Stomach (tissue), 8 donors: ENCODE measurements at regions not wholly inside any gene's neighbourhood (a gene's known extent, or its start where the extent isn't known, plus 50 kb on each side); places are given as distances from the start of the nearest gene placed in this dataset.

Experiments used
- DNase-seq, 2 donors: peaks; one replicate each; pipeline versions ENCODE4 v3.0.0 to v3.0.0-alpha.2; 2013 to 2019
- H3K27ac ChIP-seq, 5 donors: fragments of 200-600 bp in 4 of 5; sonication (generic) in 4 of 5; one replicate each; pipeline ENCODE4 v1.5.1; 2013 to 2019; ENCODE audit warnings: mild to moderate bottlenecking in 1 of 5, moderate library complexity in 1 of 5
- H3K27me3 ChIP-seq, 3 donors: fragments of 200-600 bp; sonication (generic); one replicate each; pipeline ENCODE4 v1.5.1; 2017 to 2019; ENCODE audit warnings: mixed run types in 1 of 3
- H3K36me3 ChIP-seq, 4 donors: fragments of 200-600 bp; sonication (generic); 1 replicate in 3 of 4; 2 replicates in 1 of 4; pipeline ENCODE4 v1.5.1; 2016 to 2019
- H3K4me1 ChIP-seq, 4 donors: fragments of 200-600 bp; sonication (generic); one replicate each; pipeline ENCODE4 v1.5.1; 2016 to 2019
- H3K4me3 ChIP-seq, 4 donors: fragments of 200-600 bp; sonication (generic) in 3 of 4; one replicate each; pipeline ENCODE4 v1.5.1; 2016 to 2019; ENCODE audit warnings: mild to moderate bottlenecking in 1 of 4
- H3K9me3 ChIP-seq, 4 donors: fragments of 200-600 bp; sonication (generic); one replicate each; pipeline ENCODE4 v1.5.1; 2016 to 2019
- EP300 ChIP-seq: sonication (generic); formaldehyde crosslinking; IDR thresholded peaks from one replicate; pipeline ENCODE4 v1.6.1; 2017; ENCODE audit warnings: antibody characterized with exemption
- POLR2A ChIP-seq, 4 donors: fragments of 450-650 bp; IDR thresholded peaks; one replicate each; pipeline ENCODE4 v1.6.1; 2016; ENCODE audit warnings: antibody characterized with exemption in 4 of 4, control low read depth in 2 of 4, mild to moderate bottlenecking in 1 of 4, moderate library complexity in 1 of 4
- POLR2AphosphoS5 ChIP-seq, 3 donors: sonication (generic); formaldehyde crosslinking; IDR thresholded peaks; one replicate each; pipeline ENCODE4 v1.6.1; 2016; ENCODE audit warnings: antibody characterized with exemption in 3 of 3
- WGBS, 5 donors: extraction: QIAGEN DNeasy Blood & Tissue Kit in 3 of 5; methylation state at CpG; one replicate each; pipeline versions ENCODE4 v1.1.5 to v1.1.7; 2013 to 2018; 5-methylcytosine and 5-hydroxymethylcytosine counted together
- intact Hi-C: fragments of 100-400 bp; cut with DNase I; formaldehyde crosslinking; loops from one replicate; pipeline ENCODE4 v1.15.1; 2023; ENCODE audit warnings: low total_unique reads
- TF ChIP-seq, protein P1 (sequence below), 7 experiments: fragments of 450-650 bp in 4 of 7; fragments of 200-600 bp in 3 of 7; sonication (generic) in 3 of 7; IDR thresholded peaks; one replicate each; pipeline ENCODE4 v1.5.1; 2016 to 2019; ENCODE audit warnings: antibody characterized with exemption in 7 of 7, control low read depth in 2 of 7, mild to moderate bottlenecking in 1 of 7
- donor health status: healthy with polysubstance abuse.
- donor health status: Bipolar disorder and iron deficiency.
- donor health status: healthy.

DNA sequence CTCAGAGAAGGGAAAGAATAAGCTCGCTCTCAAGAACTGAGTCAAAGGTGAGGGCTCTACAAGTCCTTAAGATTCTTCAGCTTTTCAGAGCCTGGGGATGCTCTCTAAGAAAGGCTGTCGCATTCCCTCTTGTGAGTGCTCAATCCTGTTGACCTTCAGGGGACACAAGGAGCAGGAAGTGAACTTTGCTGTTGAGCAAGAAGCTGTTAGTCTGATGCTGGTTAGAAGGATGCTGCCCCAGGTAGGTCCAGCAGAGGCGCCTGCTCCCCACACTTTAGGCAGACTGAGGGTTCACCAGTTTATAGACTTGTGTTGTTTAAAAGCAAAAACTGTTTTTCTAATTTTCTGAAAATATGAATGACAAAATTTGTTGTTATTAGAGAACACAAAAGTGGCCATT is 125.4 kb upstream of the SPOCK3 start:
- Histone ChIP-seq H3K9me3 (no peaks in the 10 kb centered on the region), H3K36me3 (no peaks in the 10 kb centered on the region), H3K4me1 (no peaks in the 10 kb centered on the region), H3K4me3 (no peak overlapping the region), H3K27ac (no peak overlapping the region), H3K27me3 (no peaks in the 10 kb centered on the region)
- no peak for DNase-seq
- intact Hi-C loops: no loop called here
- TF ChIP-seq, protein P1, sequence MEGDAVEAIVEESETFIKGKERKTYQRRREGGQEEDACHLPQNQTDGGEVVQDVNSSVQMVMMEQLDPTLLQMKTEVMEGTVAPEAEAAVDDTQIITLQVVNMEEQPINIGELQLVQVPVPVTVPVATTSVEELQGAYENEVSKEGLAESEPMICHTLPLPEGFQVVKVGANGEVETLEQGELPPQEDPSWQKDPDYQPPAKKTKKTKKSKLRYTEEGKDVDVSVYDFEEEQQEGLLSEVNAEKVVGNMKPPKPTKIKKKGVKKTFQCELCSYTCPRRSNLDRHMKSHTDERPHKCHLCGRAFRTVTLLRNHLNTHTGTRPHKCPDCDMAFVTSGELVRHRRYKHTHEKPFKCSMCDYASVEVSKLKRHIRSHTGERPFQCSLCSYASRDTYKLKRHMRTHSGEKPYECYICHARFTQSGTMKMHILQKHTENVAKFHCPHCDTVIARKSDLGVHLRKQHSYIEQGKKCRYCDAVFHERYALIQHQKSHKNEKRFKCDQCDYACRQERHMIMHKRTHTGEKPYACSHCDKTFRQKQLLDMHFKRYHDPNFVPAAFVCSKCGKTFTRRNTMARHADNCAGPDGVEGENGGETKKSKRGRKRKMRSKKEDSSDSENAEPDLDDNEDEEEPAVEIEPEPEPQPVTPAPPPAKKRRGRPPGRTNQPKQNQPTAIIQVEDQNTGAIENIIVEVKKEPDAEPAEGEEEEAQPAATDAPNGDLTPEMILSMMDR (IDR thresholded peaks at IDR 0.05): no peak
- TF ChIP-seq EP300: no peak
- no peak for TF ChIP-seq POLR2AphosphoS5 (IDR thresholded peaks at IDR 0.05)
- no peak for TF ChIP-seq POLR2A (IDR thresholded peaks at IDR 0.05)
- 48 to 64% (median 51%) methylated on average over 3 of the region's 3 CpGs for WGBS, 5 donors

DNA sequence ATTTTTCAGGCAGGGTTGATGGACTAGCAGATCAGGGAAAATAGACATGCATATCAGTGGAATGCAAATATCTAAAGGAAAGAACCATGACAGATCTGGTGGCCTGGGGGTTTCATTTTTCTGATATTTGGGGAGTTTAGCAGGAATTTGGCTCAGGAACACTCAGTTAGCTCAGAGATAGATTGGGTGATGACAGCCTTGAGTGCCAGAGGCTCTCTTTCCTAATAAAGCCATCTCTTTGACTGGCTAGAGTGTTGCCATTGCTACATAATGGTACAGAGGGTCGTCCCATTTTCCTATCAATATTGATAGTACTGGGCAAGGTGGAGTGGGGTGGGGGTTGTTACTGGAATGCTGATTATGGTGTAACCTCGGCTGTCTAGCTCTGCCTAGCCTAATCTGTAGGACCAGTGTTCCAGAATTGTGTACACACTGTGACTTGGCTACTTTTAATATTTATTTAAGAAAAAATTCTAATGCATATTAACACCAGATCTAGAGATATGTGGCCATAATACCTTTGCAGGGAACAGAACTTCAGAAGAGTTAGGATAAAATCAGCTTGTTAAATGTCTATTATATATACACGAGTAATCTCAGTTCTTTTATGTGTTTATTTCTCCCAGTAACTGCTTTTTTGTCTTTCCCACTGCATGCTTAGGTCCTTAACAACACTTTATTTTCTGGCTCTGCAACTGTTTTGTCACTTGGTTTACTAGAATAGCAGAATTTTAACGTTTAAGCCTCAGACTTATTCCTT is 145.0 kb upstream of the SPOCK3 start:
- Histone ChIP-seq H3K4me3 (no peak overlapping the region), H3K36me3 (no peaks in the 10 kb centered on the region), H3K27me3 (no peaks in the 10 kb centered on the region), H3K9me3 (no peaks in the 10 kb centered on the region), H3K4me1 (peaks cover 0 to 9% (median 4%) of the 10 kb centered on the region in 4 donors), H3K27ac (no peak overlapping the region)
- DNase-seq: no peak
- 15 to 27% (median 16%) methylated on average over 4 of the region's 4 CpGs for WGBS, 5 donors
- no peak for TF ChIP-seq POLR2A (IDR thresholded peaks at IDR 0.05)
- TF ChIP-seq, protein P1 (IDR thresholded peaks at IDR 0.05): no peak
- TF ChIP-seq POLR2AphosphoS5 (IDR thresholded peaks at IDR 0.05): no peak
- no peak for TF ChIP-seq EP300
- intact Hi-C loops: no loop called here

DNA sequence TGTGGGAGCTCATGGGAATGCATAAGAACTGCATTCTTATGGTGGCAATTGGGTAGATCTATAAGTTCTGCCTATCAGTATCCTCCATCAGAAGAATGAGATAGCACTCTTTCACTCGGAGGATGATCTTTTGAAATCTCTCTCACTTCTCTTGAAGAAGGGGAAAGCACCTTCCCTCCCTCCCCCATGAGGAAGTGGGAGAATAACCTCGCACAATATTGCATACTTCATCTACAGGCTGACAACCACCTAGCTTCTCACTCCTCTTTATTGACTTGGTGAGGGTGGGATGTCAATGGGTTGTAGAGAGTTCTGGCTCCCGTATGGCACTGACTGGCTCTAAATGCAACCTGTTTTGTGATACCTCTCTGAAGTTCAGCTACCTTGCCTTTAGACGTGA is 146.7 kb upstream of the SPOCK3 start:
- no peak overlapping the region for H3K4me3 ChIP-seq
- TF ChIP-seq EP300 (no peak), POLR2A (IDR thresholded peaks at IDR 0.05) (no peak), POLR2AphosphoS5 (IDR thresholded peaks at IDR 0.05) (no peak)
- TF ChIP-seq, protein P1 (IDR thresholded peaks at IDR 0.05): no peak
- H3K9me3 ChIP-seq: no peaks in the 10 kb centered on the region
- WGBS, 5 donors: 81 to 88% (median 83%) methylated on average over 4 of the region's 4 CpGs
- H3K4me1 ChIP-seq: peaks cover 0 to 9% (median 4%) of the 10 kb centered on the region in 4 donors
- no peaks in the 10 kb centered on the region for H3K36me3 ChIP-seq
- no peaks in the 10 kb centered on the region for H3K27me3 ChIP-seq
- no peak for DNase-seq
- intact Hi-C loops: no loop called here
- no peak overlapping the region for H3K27ac ChIP-seq

DNA sequence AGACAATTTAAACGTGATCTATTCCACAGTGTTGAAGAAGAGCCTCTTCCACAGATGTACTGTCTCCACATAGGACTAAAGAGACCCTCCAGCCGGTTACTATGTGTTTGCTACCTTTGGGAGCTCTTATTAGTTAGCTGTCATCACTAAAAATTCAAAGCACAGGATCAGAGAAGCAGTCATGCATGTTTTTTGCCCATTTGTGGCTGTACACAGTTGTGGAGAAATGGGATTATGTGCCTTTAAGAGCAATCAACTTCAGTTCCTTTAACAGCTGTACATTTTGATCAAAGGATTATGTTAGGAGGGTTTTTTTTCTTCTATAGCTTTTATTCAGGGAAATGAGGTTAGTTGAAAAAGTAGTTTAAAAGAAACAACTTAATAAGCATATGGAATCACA is 149.0 kb upstream of the SPOCK3 start:
- Histone ChIP-seq H3K27me3 (no peaks in the 10 kb centered on the region), H3K4me1 (peaks cover 0 to 9% (median 4%) of the 10 kb centered on the region in 4 donors), H3K9me3 (no peaks in the 10 kb centered on the region), H3K36me3 (no peaks in the 10 kb centered on the region), H3K4me3 (no peak overlapping the region), H3K27ac (no peak overlapping the region)
- intact Hi-C loops: no loop called here
- 64 to 74% (median 72%) methylated on average over 2 of the region's 2 CpGs for WGBS, 5 donors
- TF ChIP-seq POLR2A (IDR thresholded peaks at IDR 0.05): no peak
- TF ChIP-seq, protein P1 (IDR thresholded peaks at IDR 0.05): no peak
- DNase-seq: no peak
